SK-N-MC (cell line): ENCODE measurements at regions not wholly inside any gene's neighbourhood (a gene's known extent, or its start where the extent isn't known, plus 50 kb on each side); places are given as distances from the start of the nearest gene placed in this dataset.

Experiments
- EZH2 ChIP-seq: fragments of 200-600 bp; sonication (generic); IDR thresholded peaks from one replicate; pipeline ENCODE4 v1.6.1; 2017; ENCODE audit warnings: antibody characterized with exemption
- FOXP2 ChIP-seq: optimal IDR thresholded peaks from 2 replicates; pipeline ENCODE3; 2011; ENCODE audit warnings: mild to moderate bottlenecking, moderate library complexity; ENCODE audit not compliant: insufficient read depth; ENCODE audit errors: extremely low read length, control extremely low read depth
- POLR2AphosphoS5 ChIP-seq: IDR thresholded peaks from 2 replicates; pipeline ENCODE4 v1.6.1; 2012; ENCODE audit warnings: mild to moderate bottlenecking, low read depth, low read length, borderline replicate concordance

- no peak for TF ChIP-seq EZH2
- no peak for TF ChIP-seq POLR2AphosphoS5
- no peak for TF ChIP-seq FOXP2
Measured at GRCh38 chr12:131230340-131231031, 276.8 kb downstream of the ADGRD1 start.
